Left forelimb (tissue), 1 donor: ENCODE measurements at regions not wholly inside any gene's neighbourhood (a gene's known extent, or its start where the extent isn't known, plus 50 kb on each side); places are given as distances from the start of the nearest gene placed in this dataset.

Experiments used
- DNase-seq: peaks from one replicate; pipeline ENCODE4 v3.0.0-alpha.2; 2018; ENCODE audit warnings: low spot score

GRCh38 chr2:173770947-173771678 lies 194.1 kb downstream of the SP3 start:
- DNase-seq, result no peak

- DNase-seq, result no peak
These were observed 193.0 kb downstream of the SP3 start for GRCh38 chr2:173772205-173772604.

GRCh38 chr2:173773076-173773475 lies 192.1 kb downstream of the SP3 start:
- no peak for DNase-seq

GRCh38 chr2:173775440-173775839 lies 189.7 kb downstream of the SP3 start:
- no peak for DNase-seq

- DNase-seq, result no peak
These were observed 182.5 kb downstream of the SP3 start for GRCh38 chr2:173782681-173783080.

- no peak for DNase-seq
These were observed 181.8 kb downstream of the SP3 start for GRCh38 chr2:173783382-173783781.

GRCh38 chr2:173785813-173786212 lies 179.4 kb downstream of the SP3 start:
- no peak for DNase-seq

GRCh38 chr2:173791502-173791901 lies 173.7 kb downstream of the SP3 start:
- DNase-seq, result no peak

GRCh38 chr2:173792166-173792565 lies 173.0 kb downstream of the SP3 start:
- DNase-seq, result no peak

- no peak for DNase-seq
These were observed 172.4 kb downstream of the SP3 start for GRCh38 chr2:173792741-173793140.

GRCh38 chr2:173793709-173794565 lies 171.2 kb downstream of the SP3 start:
- DNase-seq, result no peak

GRCh38 chr2:173797586-173798263 lies 167.4 kb downstream of the SP3 start:
- no peak for DNase-seq

- no peak for DNase-seq
These were observed 162.7 kb downstream of the SP3 start for GRCh38 chr2:173802518-173802917.

GRCh38 chr2:173803449-173803848 lies 161.7 kb downstream of the SP3 start:
- DNase-seq, result no peak

GRCh38 chr2:173806761-173807160 lies 158.4 kb downstream of the SP3 start:
- DNase-seq, result no peak

- DNase-seq, result no peak
These were observed 156.5 kb downstream of the SP3 start for GRCh38 chr2:173808718-173809117.

- DNase-seq, result no peak
These were observed 152.9 kb downstream of the SP3 start for GRCh38 chr2:173812321-173812720.

GRCh38 chr2:173814306-173814705 lies 150.9 kb downstream of the SP3 start:
- no peak for DNase-seq

- no peak for DNase-seq
These were observed 149.4 kb downstream of the SP3 start for GRCh38 chr2:173815772-173816171.

- no peak for DNase-seq
These were observed 147.6 kb downstream of the SP3 start for GRCh38 chr2:173817582-173817981.

- no peak for DNase-seq
These were observed 146.9 kb downstream of the SP3 start for GRCh38 chr2:173818285-173818684.

- DNase-seq, result no peak
These were observed 145.3 kb downstream of the SP3 start for GRCh38 chr2:173819852-173820251.

- no peak for DNase-seq
These were observed 143.7 kb downstream of the SP3 start for GRCh38 chr2:173821451-173821850.
